Karpas-422 (cell line): ENCODE measurements at regions not wholly inside any gene's neighbourhood (a gene's known extent, or its start where the extent isn't known, plus 50 kb on each side); places are given as distances from the start of the nearest gene placed in this dataset.

ENCODE experiments used
- DNase-seq: peaks from one replicate; pipeline ENCODE4 v3.0.0-alpha.2; 2015
- H2AFZ ChIP-seq: fragments of 200-600 bp; sonication (generic); 2 replicates; pipeline ENCODE4 v1.6.1; 2014; ENCODE audit warnings: antibody characterized with exemption, low read length, mixed read lengths
- H3K27ac ChIP-seq: fragments of 200-600 bp; sonication (generic); 2 replicates; pipeline ENCODE4 v1.5.1; 2014; ENCODE audit warnings: mild to moderate bottlenecking, low read length, moderate library complexity
- H3K27me3 ChIP-seq: fragments of 200-600 bp; sonication (generic); 2 replicates; pipeline ENCODE4 v1.6.1; 2014; ENCODE audit warnings: low read length, mixed read lengths
- H3K36me3 ChIP-seq: fragments of 200-600 bp; sonication (generic); 2 replicates; pipeline ENCODE4 v1.6.1; 2014; ENCODE audit warnings: low read length, mixed read lengths; ENCODE audit not compliant: insufficient read depth
- H3K4me1 ChIP-seq: fragments of 200-600 bp; sonication (generic); 2 replicates; pipeline ENCODE4 v1.6.1; 2014; ENCODE audit warnings: mild to moderate bottlenecking, low read length, mixed read lengths
- H3K4me2 ChIP-seq: fragments of 200-600 bp; sonication (generic); 2 replicates; pipeline ENCODE4 v1.6.1; 2014; ENCODE audit warnings: low read length, low read depth, mild to moderate bottlenecking; ENCODE audit not compliant: poor library complexity, severe bottlenecking
- H3K4me3 ChIP-seq: fragments of 200-600 bp; sonication (generic); 2 replicates; pipeline ENCODE4 v1.5.1; 2014; ENCODE audit warnings: mild to moderate bottlenecking, antibody characterized with exemption, low read length, mixed read lengths
- H3K79me2 ChIP-seq: fragments of 200-600 bp; sonication (generic); 2 replicates; pipeline ENCODE4 v1.6.1; 2014; ENCODE audit warnings: mild to moderate bottlenecking, low read length, mixed read lengths
- H3K9ac ChIP-seq: fragments of 200-600 bp; sonication (generic); 2 replicates; pipeline ENCODE4 v1.6.0; 2014; ENCODE audit warnings: low read length
- H3K9me2 ChIP-seq: fragments of 200-600 bp; sonication (generic), shearing (Covaris generic); replicated peaks from 2 replicates; pipeline ENCODE4 v1.6.0; 2014; ENCODE audit warnings: mild to moderate bottlenecking, low read length, moderate library complexity; ENCODE audit not compliant: insufficient read depth
- H3K9me3 ChIP-seq: fragments of 300-700, 200-600 bp; sonication (generic); 2 replicates; pipeline ENCODE4 v1.6.1; 2014; ENCODE audit warnings: low read length, mixed read lengths
- H4K20me1 ChIP-seq: fragments of 200-600 bp; sonication (generic); 2 replicates; pipeline ENCODE4 v1.6.1; 2014; ENCODE audit warnings: mild to moderate bottlenecking, antibody characterized with exemption, low read length, low read depth; ENCODE audit not compliant: insufficient read depth

DNA sequence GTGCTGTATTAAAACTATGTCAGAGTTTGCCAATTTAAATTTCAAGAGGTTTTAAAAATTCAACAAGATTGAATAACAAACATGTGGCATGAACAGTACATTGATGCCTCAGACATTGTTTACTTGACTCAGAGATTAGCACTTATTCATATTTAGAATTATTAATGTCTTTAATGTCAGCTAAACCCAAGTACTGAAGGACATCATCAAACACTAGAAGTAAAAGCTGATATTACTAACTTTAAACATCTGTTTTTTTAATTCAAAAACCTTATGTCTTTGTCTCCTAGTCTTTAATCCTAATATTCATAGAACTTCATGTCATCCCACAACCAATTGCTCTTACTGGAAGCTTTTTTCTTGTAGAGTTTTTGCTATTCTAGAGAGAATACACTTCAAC lies 406.2 kb upstream of the PCDH7 start:
- H3K27ac ChIP-seq: no peak overlapping the region
- no peak for DNase-seq
- no peak overlapping the region for H3K4me3 ChIP-seq
- H3K79me2 ChIP-seq: no peaks in the 10 kb centered on the region
- H3K27me3 ChIP-seq: no peaks in the 10 kb centered on the region
- no peak overlapping the region for H3K9ac ChIP-seq
- no peaks in the 10 kb centered on the region for H3K9me2 ChIP-seq
- H3K9me3 ChIP-seq: peaks cover 24% of the 10 kb centered on the region
- H2AFZ ChIP-seq: no peak overlapping the region
- H3K4me2 ChIP-seq: no peak overlapping the region
- H3K4me1 ChIP-seq: no peaks in the 10 kb centered on the region
- no peaks in the 10 kb centered on the region for H4K20me1 ChIP-seq
- no peaks in the 10 kb centered on the region for H3K36me3 ChIP-seq

DNA sequence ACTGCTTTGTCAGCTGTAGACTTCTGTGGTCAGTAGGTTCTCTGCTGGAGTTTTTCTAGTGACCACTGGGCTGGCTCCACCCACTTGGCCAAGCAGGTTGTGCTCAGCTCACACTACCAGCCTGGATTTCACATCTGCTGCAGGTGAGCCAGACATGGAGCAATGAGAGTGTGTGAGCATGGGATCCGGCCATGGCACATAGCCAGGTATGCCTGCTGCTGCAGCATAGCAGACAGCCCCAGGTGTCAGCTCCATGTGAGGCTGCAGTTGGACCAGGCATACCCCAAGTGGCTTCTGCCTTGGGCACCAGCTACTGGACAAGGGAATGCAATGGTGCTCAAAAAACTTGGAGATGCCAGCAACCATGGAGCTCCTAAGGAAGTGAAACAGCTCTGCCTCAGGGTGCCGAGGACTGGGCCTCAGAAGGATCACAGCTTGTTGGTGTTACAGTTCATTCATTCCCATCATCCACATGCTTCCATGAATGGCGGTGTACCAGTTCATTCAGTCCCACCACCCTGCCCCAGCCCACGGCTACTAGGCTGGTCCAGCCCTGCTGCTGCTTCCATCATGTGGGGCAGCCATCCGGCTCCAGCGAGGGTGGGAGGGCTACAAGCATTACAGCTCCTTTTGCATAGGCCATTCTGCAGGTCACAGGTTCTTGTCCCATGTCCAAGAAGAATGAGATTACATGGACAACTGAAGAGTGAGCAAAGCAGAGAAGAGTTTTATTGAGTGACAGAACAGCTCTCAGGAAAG lies 389.1 kb upstream of the PCDH7 start:
- no peaks in the 10 kb centered on the region for H3K9me2 ChIP-seq
- H3K9me3 ChIP-seq: peaks cover 17% of the 10 kb centered on the region
- no peak for DNase-seq

DNA sequence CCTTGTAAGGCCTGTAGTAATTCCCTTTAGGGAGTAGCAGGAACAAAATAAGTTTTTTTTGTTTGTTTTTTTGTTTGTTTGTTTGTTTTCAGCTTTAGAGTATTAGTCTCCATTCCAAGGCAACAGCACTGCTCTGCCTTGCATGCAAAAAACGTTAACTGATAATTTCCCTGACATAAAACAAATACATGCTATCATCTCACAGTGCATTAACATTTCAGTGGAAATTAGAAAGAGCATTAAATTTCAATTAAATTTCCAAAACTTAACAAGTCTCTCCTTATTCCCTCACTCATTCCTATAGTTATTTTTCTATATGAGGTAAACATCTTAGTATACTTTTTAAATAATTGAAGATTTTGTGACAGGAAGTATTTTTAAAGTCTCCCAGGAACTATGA lies 378.4 kb upstream of the PCDH7 start:
- Histone ChIP-seq H3K4me1 (no peaks in the 10 kb centered on the region), H3K9me3 (peaks cover 24% of the 10 kb centered on the region; the same call in 1 of the 2 replicates)
- DNase-seq: no peak

More for the DNA sequence above, 389.1 kb upstream of the PCDH7 start:
- no peak overlapping the region for H2AFZ ChIP-seq
- H3K27ac ChIP-seq: no peak overlapping the region
- H3K79me2 ChIP-seq: no peaks in the 10 kb centered on the region
- H4K20me1 ChIP-seq: no peaks in the 10 kb centered on the region
- no peaks in the 10 kb centered on the region for H3K27me3 ChIP-seq
- H3K4me1 ChIP-seq: no peaks in the 10 kb centered on the region
- H3K4me3 ChIP-seq: no peak overlapping the region
- no peaks in the 10 kb centered on the region for H3K36me3 ChIP-seq
- no peak overlapping the region for H3K4me2 ChIP-seq
- no peak overlapping the region for H3K9ac ChIP-seq

DNA sequence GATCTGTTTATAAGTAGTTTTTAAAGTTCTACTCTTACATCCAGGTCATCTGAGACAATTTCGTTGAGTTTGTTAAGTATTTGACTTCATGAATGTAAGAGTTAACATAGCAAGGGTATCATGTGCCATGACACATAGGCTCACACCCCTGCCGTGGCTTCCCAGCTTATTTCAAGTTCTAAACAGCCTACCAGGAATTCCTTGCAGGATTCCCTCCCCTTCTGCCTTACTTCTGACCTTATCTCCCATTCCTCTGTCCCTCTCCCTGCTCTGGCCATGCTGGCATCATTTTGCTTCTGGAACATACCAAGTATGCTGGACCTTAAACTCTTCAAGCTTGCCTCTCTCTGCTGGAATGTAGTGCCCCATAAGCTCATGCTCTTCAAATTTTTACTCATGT lies 369.9 kb upstream of the PCDH7 start:
- Histone ChIP-seq H3K27ac (no peak overlapping the region), H3K36me3 (no peaks in the 10 kb centered on the region), H3K9ac (no peak overlapping the region), H3K4me2 (no peak overlapping the region), H3K9me3 (peaks cover 37% of the 10 kb centered on the region), H3K4me3 (no peak overlapping the region), H3K79me2 (no peaks in the 10 kb centered on the region), H4K20me1 (no peaks in the 10 kb centered on the region), H3K4me1 (no peaks in the 10 kb centered on the region), H3K9me2 (no peaks in the 10 kb centered on the region), H2AFZ (no peak overlapping the region), H3K27me3 (no peaks in the 10 kb centered on the region)
- DNase-seq: no peak

More for the DNA sequence above, 378.4 kb upstream of the PCDH7 start:
- Histone ChIP-seq H3K36me3 (no peaks in the 10 kb centered on the region), H3K27ac (no peak overlapping the region), H3K4me3 (no peak overlapping the region), H2AFZ (no peak overlapping the region), H3K4me2 (no peak overlapping the region), H3K9ac (no peak overlapping the region), H3K27me3 (no peaks in the 10 kb centered on the region), H3K79me2 (no peaks in the 10 kb centered on the region), H3K9me2 (no peaks in the 10 kb centered on the region), H4K20me1 (no peaks in the 10 kb centered on the region)

DNA sequence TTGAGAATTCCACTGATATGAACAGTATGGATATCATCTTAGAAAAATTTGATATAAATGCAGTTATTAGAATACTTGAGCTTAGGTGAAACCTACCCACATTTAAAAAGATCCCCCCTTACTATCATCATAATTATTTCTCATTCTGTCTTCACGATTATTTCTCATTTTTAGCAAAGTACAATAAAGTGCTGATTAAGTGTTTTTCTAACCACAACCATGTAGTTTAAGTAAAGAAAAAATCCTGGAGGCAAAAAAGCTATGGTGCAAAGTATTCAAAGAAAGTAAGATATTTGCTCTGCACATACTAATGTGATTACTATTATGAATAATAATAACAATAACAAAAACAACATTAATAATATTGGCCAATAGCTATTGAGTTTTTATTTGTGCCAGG lies 365.6 kb upstream of the PCDH7 start:
- H3K36me3 ChIP-seq: no peaks in the 10 kb centered on the region
- H2AFZ ChIP-seq: no peak overlapping the region
- H3K27ac ChIP-seq: no peak overlapping the region
- no peaks in the 10 kb centered on the region for H3K4me1 ChIP-seq
- H3K9ac ChIP-seq: no peak overlapping the region
- H3K9me2 ChIP-seq: no peaks in the 10 kb centered on the region
- H3K79me2 ChIP-seq: no peaks in the 10 kb centered on the region
- no peak for DNase-seq
- no peak overlapping the region for H3K4me3 ChIP-seq
- peaks cover 36% of the 10 kb centered on the region for H3K9me3 ChIP-seq
- no peak overlapping the region for H3K4me2 ChIP-seq
- H4K20me1 ChIP-seq: no peaks in the 10 kb centered on the region
- no peaks in the 10 kb centered on the region for H3K27me3 ChIP-seq

DNA sequence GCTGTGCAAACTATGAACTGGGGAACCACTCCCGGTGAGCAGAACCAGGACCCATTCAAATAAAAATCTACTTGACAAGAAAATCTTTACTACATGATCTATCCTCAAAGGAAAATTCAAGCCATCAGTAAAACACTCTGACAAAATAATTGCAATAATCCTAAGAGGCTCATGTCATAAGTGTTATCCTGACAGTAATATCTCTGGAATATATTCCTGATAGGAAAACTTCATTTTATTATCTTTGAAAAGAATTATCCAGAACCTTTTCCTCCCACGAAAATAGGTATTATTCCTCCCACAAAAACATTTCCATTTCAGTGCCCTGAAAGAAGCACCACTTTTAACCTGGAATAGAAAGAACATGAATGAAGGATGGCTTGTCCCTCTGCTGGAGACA lies 357.7 kb upstream of the PCDH7 start:
- Histone ChIP-seq H3K4me3 (no peak overlapping the region), H3K36me3 (no peaks in the 10 kb centered on the region), H3K4me1 (no peaks in the 10 kb centered on the region), H4K20me1 (no peaks in the 10 kb centered on the region), H3K9ac (no peak overlapping the region), H3K79me2 (no peaks in the 10 kb centered on the region), H3K9me3 (peaks cover 35% of the 10 kb centered on the region), H3K27me3 (no peaks in the 10 kb centered on the region), H3K27ac (no peak overlapping the region), H2AFZ (no peak overlapping the region), H3K4me2 (no peak overlapping the region), H3K9me2 (no peaks in the 10 kb centered on the region)
- no peak for DNase-seq

DNA sequence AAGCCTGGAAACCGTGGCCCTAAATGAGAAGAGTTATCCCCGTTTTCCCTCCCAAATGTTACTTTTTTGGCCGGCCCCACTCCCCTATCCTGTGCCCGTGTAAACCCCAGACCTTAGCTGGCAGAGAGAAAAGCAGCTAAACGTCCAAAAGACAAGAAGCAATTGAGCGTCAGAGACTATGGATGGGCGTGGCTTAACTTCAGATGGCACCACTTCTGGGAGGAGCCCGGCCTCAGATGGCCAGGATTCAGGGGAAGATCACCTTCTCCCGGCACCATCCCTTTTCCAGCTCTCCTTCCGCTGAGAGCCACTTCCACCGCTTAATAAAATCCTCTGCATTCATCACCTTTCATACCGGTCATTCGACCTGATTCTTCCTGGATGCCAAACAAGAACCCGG lies 350.1 kb upstream of the PCDH7 start:
- Histone ChIP-seq H3K4me3 (no peak overlapping the region), H3K9me2 (no peaks in the 10 kb centered on the region), H3K27ac (no peak overlapping the region), H3K9me3 (peaks cover 41% of the 10 kb centered on the region), H3K79me2 (no peaks in the 10 kb centered on the region), H3K9ac (no peak overlapping the region), H2AFZ (no peak overlapping the region), H3K27me3 (no peaks in the 10 kb centered on the region), H3K36me3 (no peaks in the 10 kb centered on the region), H3K4me2 (no peak overlapping the region), H3K4me1 (no peaks in the 10 kb centered on the region), H4K20me1 (no peaks in the 10 kb centered on the region)
- DNase-seq: no peak

DNA sequence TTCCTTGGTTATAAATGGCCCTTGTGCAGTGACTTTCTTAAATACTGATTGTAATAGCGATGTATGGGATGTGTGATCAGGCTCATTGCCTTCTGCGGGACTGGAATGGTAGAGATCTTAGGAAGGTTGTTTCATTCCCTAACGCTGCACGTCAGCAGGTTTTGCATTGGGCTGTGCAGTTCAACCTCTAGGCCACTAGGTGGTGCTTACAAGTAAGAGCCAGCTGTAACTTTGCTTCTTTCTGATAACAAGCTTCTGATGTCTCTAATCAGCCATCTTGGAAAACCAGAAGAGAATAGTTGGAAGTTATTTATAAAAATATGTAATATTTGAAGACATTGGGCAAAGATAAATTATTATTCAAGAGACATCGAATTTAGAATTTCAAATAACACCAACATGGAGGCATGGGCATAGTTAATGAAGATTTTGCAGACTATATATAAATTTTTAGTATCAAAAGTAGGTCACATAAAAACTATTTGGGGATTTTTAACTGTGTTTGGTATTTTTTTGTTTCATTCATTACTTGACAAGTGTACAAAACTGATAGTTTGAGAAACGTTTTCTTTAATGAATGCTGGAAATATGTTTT lies 339.7 kb upstream of the PCDH7 start:
- Histone ChIP-seq H3K36me3 (no peaks in the 10 kb centered on the region), H3K27me3 (no peaks in the 10 kb centered on the region), H2AFZ (no peak overlapping the region), H3K27ac (no peak overlapping the region), H3K4me1 (no peaks in the 10 kb centered on the region), H3K79me2 (no peaks in the 10 kb centered on the region), H3K9me3 (peaks cover 3% of the 10 kb centered on the region; the same call in 1 of the 2 replicates), H3K9me2 (no peaks in the 10 kb centered on the region), H4K20me1 (no peaks in the 10 kb centered on the region), H3K4me3 (no peak overlapping the region), H3K4me2 (no peak overlapping the region), H3K9ac (no peak overlapping the region)
- DNase-seq: peak; percentile 84
